ENCODE measurements at regions not wholly inside any gene's neighbourhood (a gene's known extent, or its start where the extent isn't known, plus 50 kb on each side); places are given as distances from the start of the nearest gene placed in this dataset.
"Not testable (repeated sequence)": the region's sequence is repeated elsewhere in the genome, so short reads cannot be mapped to it uniquely, and the experiment has no call there.

DNA sequence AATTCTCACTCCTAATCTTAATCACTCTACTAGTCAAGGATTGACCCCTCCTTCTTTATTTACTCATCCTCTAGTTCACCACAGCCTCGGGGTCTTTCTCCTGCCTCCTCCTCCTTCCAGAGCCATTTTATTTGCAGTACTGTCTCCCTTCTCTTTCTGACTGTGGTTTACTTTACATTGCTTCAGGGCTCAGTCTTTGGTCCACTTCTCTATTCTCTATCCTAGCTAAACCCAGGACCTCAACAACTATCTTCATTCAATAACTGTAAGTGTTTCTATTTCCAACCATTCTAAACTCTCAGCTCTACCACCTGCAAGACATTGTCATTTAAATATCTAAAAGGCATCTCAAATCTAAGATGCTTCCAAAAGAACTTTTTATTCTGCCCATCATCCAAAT lies 493.8 kb downstream of the TTLL7 start:
- no peak for DNase-seq

DNA sequence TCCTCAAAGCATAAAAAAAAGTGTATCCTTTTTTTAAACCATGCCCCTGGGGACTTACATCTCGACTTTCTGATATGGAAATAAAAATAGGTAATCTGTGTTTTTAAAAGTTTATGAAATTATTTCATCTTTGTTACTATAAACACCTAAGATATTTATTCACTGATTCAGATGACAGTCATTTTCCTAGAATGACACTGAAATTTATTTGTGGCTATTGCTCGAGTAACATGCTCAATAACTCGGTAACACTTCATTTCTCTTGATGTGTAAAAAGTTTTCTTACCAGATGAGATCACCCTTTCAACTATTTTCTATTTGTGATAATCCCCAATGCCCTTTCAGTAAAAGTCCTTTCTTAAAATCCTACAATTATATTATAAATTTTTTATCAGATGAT lies 495.8 kb downstream of the TTLL7 start:
- no peak for DNase-seq

DNA sequence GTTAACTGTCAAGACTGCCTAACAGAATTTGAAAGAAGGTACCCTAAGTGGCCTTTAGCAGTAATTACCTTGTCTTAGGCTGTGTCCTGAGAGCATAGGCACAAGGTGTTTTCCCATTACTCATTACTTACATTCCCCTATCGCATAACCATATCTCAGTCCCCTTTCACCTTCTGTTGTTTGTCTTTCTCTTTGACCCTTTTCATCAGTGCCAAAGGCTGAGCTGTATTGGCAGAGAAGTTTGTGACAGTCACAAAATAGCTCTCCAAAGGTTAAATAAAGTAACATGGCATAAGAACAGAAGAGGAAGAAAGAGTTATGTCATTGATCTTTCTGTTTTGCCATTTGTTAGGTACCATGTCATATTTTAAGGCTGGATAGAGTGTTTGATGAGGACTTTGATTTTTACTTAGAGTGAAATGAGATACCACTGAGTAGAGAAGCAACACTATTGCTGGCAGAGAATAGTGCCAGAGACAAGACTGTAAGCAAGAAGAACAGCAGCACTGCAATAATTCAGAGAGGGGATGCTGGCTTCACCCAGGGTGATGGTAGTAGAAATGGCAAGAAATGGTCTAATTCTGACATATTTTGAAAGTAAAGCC lies 497.8 kb downstream of the TTLL7 start:
- no peak for DNase-seq

DNA sequence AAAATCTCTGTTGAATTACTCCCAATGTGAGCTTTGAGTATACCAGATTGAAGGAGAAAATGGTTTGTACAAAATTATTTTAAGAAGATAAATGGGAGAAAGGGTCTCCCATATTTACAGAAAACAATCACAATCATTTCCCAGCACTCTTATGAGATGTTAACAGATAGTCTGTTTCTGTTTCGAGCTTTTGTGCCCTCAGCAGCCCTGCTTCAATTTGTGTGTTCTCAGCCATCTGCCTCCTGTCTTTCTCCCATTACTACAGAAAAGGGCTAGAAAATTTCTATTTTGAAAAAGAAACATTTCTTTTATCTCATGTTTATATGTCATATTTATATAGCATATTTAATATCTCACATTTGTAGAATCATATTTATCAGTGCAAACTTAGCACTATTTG lies 498.4 kb downstream of the TTLL7 start:
- no peak for DNase-seq

DNA sequence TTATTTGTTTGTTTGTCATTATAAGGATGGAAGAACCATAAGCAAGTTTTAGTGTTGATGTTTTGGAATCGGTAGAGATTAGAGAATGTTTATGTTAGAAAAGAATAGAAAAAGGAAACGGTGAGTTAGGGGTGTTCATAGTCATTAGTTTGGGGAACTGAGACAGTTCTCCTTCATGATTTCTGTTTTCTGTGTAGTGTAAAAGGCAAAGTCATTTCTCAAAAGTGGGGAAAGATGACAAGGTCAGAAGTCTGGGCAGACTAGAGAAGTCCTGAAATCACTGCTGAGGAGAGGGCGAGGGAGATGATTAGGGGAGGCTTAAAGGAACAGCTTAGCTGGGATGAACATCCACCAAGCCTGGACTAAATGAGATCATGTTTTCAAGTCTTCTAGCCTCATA lies 498.9 kb downstream of the TTLL7 start:
- no peak for DNase-seq

DNA sequence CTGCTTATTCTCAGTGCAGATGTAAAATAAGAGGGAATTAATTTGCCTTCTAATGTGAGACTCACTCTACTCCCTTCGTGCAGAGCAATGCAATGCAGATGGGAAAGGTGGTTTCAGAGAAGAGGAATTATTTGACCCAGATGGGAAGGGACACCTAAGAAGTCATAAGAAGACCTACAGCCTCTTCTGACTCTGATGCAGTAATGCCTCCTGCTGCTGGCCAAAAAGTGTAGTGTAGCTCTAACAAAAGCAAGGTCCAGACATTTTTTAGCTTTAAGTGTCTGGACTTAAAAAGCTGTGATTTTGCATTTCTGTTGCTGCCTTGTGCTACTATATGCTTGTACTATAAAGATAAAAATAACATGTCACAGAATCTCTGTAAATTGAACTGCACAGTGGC lies 501.4 kb downstream of the TTLL7 start:
- DNase-seq = no peak

DNA sequence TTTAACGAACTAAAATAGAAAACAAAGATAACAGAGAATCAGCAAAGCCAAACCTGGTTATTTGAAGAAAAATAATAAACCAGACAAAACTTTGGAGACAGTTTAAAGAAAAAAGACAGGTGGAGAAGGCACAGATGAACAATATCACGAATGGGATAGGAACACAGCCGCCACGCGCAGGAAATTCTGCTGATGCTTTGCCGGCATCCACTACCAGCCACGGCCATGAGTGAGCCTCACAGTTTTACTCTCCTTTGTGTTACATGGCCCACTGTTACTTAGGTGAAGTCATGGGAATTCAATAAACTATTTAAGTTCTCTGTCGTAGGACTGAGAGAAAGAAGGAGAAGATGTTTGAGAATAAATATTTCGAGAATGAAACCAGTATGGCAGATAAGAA lies 503.4 kb downstream of the TTLL7 start:
- DNase-seq = no peak

DNA sequence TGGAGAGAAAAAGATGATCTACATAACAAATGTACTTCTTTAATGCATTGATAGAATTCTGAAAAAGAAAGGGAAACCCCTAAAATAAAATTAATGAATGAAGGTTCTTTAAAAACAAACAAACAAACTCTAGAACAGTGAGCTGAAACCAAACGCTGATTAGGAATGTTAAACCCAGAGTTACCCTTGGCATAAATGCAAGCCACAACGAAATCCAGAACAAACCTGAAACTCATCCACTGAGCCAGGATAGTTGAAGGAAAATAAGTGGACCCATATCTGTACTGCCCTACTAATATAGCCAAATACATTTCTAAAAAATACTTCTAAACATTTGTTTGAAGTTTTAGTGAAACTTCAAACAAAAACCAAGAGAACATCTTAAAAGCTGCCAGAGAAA lies 505.3 kb downstream of the TTLL7 start:
- no peak for DNase-seq

DNA sequence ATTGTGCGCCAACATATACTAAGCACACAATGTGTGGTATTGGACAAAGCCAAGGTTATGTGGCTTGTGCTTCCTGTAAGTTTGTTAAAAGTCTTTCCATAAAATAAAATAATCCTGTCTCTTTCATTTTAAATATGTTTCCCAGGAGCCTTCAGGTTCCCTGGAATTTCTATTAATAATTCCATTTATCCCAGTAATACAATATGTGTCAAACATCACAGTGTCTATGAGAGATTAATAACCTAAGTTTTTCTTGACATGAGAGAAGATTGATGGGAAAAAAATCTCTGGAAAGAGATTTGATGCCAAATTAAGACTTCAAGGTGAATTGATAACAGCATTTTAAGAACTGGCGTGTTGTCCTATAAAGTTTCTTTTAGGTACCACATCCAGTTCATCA lies 507.0 kb downstream of the TTLL7 start:
- DNase-seq = no peak

DNA sequence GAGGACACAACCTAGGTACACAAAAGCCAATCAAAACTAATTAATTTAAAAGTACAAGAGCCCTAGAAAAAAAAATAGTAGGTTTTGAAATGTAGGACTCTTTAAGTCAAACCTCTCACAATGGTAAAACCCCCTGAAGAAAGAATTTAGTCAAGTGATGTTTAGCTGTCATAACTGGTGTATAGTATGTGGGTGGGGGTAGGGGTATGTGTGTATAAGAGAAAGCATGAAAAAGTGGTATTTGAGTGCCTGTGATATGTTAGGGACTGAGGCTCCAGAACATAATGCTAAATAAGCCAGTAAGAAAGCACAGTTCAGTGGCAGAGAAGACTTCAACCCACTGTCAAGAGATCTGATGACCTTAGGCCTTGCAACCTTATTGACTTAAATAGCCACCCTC lies 507.9 kb downstream of the TTLL7 start:
- DNase-seq = no peak

DNA sequence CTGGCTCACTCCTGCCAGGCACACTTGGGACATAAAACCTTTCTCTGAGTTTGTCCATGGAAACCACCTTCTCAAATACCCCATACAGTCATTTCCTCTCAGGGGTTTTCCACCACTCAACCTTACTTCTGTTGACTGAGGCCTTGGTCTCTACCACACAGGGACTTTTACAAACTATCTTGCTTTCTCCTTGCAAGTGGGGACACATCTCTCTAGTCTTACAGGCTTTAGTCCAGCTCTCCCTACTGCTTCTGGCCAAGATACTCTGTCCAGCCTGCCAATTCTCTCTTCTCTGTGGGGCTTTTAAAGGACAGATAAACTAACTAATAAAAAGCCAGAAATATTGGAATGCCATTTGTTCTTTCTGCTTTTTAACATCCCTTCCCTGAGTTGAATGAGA lies 510.8 kb downstream of the TTLL7 start:
- peak in 1 of 2 donors; percentile 17 for DNase-seq

DNA sequence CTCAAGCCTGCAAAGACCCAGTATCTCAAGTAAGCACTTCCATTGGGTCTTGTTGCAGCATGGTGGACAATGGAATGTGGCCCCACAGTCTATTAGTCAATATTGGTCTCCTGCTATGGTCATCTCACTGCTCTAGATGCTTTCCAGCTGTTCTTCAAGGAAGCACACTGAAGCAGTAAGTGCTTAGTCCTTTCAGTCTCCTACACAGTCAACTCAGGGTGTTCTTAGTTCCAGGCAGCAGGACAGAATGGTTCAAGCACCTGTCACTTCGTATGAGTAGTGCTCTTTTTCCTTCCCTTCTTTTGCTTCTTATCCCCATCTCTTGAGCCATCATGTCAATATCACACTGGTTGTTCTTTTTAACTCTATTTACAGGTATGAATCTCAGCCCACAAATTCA lies 511.5 kb downstream of the TTLL7 start:
- DNase-seq = not testable (repeated sequence)

DNA sequence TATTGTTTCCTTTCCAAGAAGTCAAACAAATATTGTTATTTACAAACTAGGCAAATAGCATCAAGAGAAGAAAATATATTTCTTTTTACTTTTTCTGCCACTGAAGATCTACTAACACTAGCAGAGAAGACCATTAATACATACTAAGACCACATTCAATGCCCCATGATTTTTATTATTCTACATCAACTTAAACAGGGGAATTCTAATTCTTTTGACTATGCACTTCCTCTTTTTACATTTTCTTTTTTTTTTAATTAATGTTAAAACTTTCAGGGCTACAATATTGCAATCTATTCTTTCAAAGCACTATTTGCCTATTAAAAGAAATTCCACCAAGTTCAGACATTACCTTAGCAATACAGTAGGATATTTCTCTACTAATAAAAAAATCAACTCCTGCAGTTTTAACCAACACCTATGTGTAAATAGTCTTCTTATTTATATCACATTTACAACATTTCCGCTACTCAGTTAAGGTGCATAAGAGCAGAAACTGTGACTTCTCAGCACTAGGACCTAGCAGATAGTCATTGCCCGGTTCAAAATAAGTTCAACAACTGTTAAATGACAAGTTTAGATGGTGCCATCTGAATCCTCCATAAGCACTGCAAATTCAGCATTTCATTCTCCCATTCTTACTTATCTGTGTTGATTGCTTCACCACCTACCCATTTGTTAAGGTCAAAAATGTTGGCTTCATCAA lies 513.5 kb downstream of the TTLL7 start:
- DNase-seq = not testable (repeated sequence)

DNA sequence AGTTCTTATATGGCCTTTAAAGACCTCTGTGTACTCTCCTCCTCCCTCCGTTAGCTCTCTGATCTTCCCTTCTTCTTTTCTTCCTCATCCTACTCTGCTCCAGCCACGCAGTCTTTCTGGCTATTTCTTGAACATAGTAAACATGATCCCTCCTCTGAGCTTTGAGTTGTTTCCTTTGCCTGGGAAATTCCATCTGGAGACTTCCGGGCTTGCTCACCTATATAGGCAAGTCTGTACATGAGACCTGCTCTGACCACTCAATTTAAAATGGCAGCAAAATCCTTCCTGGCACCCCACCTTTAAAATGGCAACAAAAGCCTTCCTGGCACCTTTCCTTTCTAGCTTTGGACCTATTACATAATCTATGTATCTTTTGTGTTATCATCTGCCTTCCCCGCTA lies 517.6 kb downstream of the TTLL7 start:
- DNase-seq = not testable (repeated sequence)

DNA sequence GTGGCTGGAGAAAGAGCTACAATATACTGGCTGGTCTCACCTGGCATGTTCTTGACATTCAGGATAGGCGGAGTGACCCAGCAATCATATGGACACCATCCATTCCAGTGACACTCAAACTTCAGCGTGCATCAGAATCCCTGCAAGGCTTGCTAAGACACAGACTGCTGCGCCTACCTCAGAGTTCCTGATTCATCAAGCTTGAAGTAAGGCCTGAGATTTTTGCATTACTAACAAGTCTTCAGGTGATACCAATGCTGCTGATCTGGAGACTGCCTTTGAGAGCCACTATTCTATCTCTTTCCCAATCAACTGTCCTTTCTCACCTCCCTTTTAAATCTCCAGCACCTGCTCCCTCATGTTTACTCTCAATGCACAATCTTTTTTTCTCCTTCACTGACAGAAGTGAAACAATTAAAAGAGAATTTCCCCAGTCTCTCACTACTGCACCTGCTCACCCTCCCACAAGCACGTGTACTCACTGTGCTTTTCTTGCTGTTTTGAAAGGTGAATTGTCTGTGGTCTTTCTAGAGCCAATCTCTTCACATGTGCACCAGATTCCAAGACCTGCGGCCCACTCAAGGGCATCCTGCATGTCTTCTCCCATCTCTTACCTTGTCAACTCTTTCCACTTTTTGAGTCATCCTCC lies 519.2 kb downstream of the TTLL7 start:
- DNase-seq = not testable (repeated sequence)

DNA sequence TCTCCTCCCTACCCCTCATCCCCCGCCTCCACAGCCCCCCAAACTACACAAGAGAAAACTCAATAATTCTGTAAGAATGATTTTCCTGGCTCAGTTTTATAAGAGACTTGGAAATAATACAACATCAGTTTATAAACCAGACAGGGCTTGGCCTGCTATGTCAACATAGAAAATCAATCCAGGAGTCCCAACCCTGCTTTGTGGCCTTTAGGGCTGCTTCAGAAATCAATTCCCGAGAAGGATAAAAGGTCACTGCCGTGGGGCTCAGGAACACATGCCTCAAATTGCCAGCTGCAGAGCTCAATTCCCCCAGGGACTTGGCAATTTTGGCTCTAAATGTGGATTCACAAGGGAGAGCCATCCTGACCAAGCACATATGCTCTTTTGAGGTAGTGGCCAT lies 520.8 kb downstream of the TTLL7 start:
- not testable (repeated sequence) for DNase-seq

DNA sequence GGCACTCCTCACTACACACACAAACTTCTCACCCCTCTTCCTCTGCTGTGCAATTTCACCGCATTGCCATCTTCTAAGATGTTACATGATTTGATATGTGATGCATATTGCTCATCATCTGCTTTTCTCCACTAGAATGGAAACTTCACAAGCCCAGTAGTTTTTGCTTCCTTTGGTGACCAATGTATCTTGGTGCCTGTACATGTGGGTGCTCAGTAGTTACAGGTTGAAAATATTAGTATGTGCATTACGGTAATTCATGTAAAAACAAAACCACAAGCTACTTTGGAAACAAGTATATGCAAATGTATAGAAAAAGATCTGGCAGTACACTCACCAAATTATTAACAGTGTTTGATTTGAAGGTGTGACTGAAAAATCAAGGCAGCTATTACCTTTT lies 522.4 kb downstream of the TTLL7 start:
- not testable (repeated sequence) for DNase-seq

DNA sequence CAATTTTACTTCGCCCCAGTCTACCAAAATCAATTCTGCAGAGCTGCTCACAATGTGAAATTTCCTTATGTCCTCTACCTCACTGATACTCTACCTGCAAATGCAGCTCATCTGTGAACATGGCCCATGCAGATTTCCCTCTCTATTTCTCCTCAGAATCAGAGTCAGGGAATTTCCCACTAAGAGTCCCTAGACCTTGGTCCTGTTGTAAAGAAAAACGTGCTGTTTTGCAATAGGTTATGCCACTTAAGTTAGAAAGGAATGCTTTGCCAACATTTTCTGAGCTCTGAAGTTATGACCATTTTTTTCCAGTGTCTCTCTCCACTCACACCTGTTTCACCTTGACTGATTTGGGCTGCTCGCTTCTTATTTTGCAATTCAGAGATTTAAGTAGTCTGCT lies 524.0 kb downstream of the TTLL7 start:
- not testable (repeated sequence) for DNase-seq

DNA sequence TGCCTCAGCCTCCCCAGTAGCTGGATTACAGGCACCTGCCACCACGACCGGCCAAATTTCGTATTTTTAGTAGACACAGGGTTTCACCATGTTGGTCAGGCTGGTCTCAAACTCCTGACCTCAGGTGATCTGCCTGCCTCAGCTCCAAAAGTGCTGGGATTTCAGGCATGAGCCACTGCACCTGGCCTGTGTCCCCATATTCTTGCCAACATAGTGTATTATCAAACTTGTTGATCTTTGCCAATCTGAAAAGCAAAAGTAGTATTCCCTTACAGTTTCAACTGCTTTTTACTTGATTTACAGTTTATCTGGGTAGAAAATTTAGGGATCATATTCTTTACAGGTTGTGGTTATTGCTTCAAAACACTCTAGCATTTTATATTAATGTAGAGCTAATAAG lies 524.9 kb downstream of the TTLL7 start:
- not testable (repeated sequence) for DNase-seq

DNA sequence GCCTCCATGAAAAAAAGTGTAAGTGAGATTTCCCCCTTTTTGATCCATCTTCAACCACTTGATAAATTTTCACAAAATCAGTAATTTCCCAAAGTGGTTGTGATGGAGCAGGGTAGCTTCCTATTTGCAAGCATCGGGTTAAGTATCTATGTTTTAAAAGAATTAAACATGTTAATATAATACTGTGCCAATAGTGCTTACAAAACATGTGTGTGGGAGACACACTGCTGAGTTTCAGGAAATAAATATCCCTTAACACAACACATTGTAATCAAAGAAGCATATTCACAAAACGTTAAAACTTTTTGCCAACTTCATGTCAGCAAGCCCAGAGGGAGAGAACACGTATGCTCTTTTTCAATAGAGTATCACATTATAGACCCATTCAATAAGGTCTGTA lies 526.9 kb downstream of the TTLL7 start:
- not testable (repeated sequence) for DNase-seq

DNA sequence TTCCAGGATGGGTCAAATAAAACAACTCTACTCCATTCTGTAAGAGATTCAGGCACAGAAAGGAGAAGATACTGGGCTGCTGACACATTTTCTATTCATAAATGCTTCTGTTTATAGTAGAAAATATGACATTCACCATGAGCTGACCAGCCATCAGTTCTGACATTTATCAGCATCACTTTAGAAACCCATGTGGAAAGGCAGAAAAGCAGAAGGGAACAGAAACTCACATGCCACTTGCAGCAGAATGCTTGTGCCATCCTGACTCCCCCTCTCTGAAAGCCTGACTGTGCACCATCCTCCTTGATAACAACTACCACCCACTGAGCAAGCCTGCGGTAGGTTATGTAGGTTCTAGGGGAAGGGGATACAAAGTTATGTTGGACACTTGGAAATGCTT lies 527.7 kb downstream of the TTLL7 start:
- DNase-seq = not testable (repeated sequence)

DNA sequence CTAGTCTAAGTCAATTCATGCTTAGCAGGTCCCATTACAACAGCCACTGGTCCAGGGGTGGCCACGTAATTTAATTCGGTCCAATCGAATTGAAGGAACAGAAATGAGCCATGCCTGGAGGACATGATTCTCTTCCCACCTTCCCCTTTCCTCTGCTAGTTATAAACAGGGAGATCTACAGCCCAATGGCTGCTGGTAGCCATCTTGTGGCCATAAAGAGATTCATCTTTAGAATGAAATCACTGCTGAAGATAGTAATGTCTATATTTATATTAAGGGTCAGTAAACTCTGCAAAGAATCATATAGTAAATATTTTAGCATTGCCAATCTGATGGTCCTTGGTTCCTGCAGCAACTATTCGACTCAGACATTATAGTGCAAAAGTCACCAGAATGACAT lies 530.6 kb downstream of the TTLL7 start:
- not testable (repeated sequence) for DNase-seq

DNA sequence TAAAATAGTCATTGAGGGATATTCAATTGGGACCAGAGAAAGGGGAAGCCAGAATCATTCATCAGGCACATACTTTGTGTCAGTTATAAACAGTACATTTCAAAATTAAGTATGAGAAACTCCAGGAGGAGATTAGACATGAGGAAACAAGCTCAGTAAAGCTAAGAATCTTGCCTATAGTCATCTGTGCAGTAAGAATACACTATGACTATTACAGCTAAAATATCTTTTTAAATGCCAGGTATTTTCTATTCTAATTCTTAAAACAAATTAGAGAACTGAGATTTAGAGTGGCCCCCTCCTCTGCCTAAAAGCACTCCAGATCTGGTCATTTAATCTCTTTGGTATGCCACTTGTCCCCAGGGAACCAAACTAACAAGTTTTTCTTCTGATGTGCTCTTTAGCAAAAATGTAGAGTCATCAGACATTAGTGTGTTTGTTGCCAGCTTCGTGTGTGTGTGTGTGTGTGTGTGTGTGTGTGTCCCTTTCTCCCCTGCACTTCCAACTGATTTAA lies 541.1 kb downstream of the TTLL7 start:
- DNase-seq = not testable (repeated sequence)

DNA sequence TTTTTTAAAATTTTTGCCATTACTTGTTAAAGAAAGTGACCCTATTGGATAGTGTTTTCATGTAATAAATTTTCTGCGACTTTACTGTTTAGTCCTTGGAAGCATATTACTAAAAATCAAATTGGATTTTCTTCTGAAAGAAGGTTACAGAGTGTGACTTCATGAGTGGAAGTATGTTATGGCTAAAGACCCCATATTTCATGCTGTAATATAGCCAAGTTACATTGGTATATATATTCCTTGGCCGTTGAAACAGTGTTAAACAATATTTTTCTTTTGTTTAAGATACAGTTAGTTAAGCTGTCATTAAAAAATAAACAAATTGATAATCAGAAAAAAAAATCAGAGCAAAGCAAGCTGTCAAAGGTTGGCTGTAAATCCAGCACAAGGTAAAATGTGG lies 541.7 kb downstream of the TTLL7 start:
- DNase-seq = not testable (repeated sequence)
